ENCODE measurements at regions not wholly inside any gene's neighbourhood (a gene's known extent, or its start where the extent isn't known, plus 50 kb on each side); places are given as distances from the start of the nearest gene placed in this dataset.

GRCh38 chr15:56868170-56868569, 50.3 kb upstream of the TCF12 start:
- no peak for DNase-seq (ENCODE audit: low spot score in 2 of 2)
- no peak for ATAC-seq (ENCODE audit: low read depth)
- H3K4me3 Mint-ChIP-seq = no peak overlapping the region
- H3K27ac Mint-ChIP-seq = peak overlapping the region; percentile 28
- no peaks in the 10 kb centered on the region for H3K36me3 Mint-ChIP-seq
- H3K4me1 Mint-ChIP-seq = no peaks in the 10 kb centered on the region
- no peaks in the 10 kb centered on the region for H3K27me3 Mint-ChIP-seq
- H3K9me3 Mint-ChIP-seq = no peaks in the 10 kb centered on the region

- H3K9me3 Mint-ChIP-seq = peaks cover 2% of the 10 kb centered on the region
- H3K4me3 Mint-ChIP-seq = no peak overlapping the region
- H3K4me1 Mint-ChIP-seq = no peaks in the 10 kb centered on the region
- DNase-seq (ENCODE audit: low spot score in 2 of 2) (no peak), ATAC-seq (ENCODE audit: low read depth) (peak; percentile 73)
- no peak overlapping the region for H3K27ac Mint-ChIP-seq
- no peaks in the 10 kb centered on the region for H3K27me3 Mint-ChIP-seq
- peaks cover 3% of the 10 kb centered on the region for H3K36me3 Mint-ChIP-seq
Observed at GRCh38 chr15:56866803-56867202, 51.6 kb upstream of the TCF12 start.

GRCh38 chr15:56857828-56858227, 60.6 kb upstream of the TCF12 start:
- Mint-ChIP-seq H3K4me3 (no peak overlapping the region), H3K36me3 (peaks cover 3% of the 10 kb centered on the region), H3K27ac (no peak overlapping the region), H3K9me3 (peaks cover 2% of the 10 kb centered on the region), H3K4me1 (no peaks in the 10 kb centered on the region), H3K27me3 (peaks cover 2% of the 10 kb centered on the region)
- ATAC-seq (ENCODE audit: low read depth) (no peak), DNase-seq (ENCODE audit: low spot score in 2 of 2) (no peak)

GRCh38 chr15:56856934-56857333, 61.5 kb upstream of the TCF12 start:
- Mint-ChIP-seq H3K9me3 (no peaks in the 10 kb centered on the region), H3K27me3 (peaks cover 2% of the 10 kb centered on the region), H3K27ac (no peak overlapping the region), H3K4me1 (no peaks in the 10 kb centered on the region), H3K36me3 (peaks cover 2% of the 10 kb centered on the region), H3K4me3 (no peak overlapping the region)
- no peak for DNase-seq (ENCODE audit: low spot score in 2 of 2)
- no peak for ATAC-seq (ENCODE audit: low read depth)

GRCh38 chr15:56844892-56845291, 73.6 kb upstream of the TCF12 start:
- no peak for DNase-seq (ENCODE audit: low spot score in 2 of 2)
- Mint-ChIP-seq H3K9me3 (peaks cover 2% of the 10 kb centered on the region), H3K4me1 (no peaks in the 10 kb centered on the region), H3K4me3 (no peak overlapping the region), H3K27ac (no peak overlapping the region), H3K36me3 (peaks cover 1% of the 10 kb centered on the region), H3K27me3 (no peaks in the 10 kb centered on the region)
- no peak for ATAC-seq (ENCODE audit: low read depth)

- DNase-seq (ENCODE audit: low spot score in 2 of 2) (no peak), ATAC-seq (ENCODE audit: low read depth) (no peak)
- H3K27me3 Mint-ChIP-seq = no peaks in the 10 kb centered on the region
- H3K36me3 Mint-ChIP-seq = peaks cover 1% of the 10 kb centered on the region
- no peaks in the 10 kb centered on the region for H3K4me1 Mint-ChIP-seq
- no peak overlapping the region for H3K27ac Mint-ChIP-seq
- H3K4me3 Mint-ChIP-seq = no peak overlapping the region
- H3K9me3 Mint-ChIP-seq = peaks cover 2% of the 10 kb centered on the region
Observed at GRCh38 chr15:56844471-56844870, 74.0 kb upstream of the TCF12 start.

- no peak for ATAC-seq (ENCODE audit: low read depth)
- H3K27ac Mint-ChIP-seq = no peak overlapping the region
- no peak overlapping the region for H3K4me3 Mint-ChIP-seq
- peaks cover 12% of the 10 kb centered on the region for H3K4me1 Mint-ChIP-seq
- no peak for DNase-seq (ENCODE audit: low spot score in 2 of 2)
- peaks cover 2% of the 10 kb centered on the region for H3K9me3 Mint-ChIP-seq
- H3K36me3 Mint-ChIP-seq = no peaks in the 10 kb centered on the region
- H3K27me3 Mint-ChIP-seq = no peaks in the 10 kb centered on the region
Observed at GRCh38 chr15:56839641-56840040, 78.8 kb upstream of the TCF12 start.

GRCh38 chr15:56839099-56839498, 79.3 kb upstream of the TCF12 start:
- Mint-ChIP-seq H3K27ac (peak overlapping the region; percentile 25), H3K36me3 (no peaks in the 10 kb centered on the region), H3K4me1 (peaks cover 16% of the 10 kb centered on the region), H3K27me3 (no peaks in the 10 kb centered on the region), H3K4me3 (peak overlapping the region; percentile 46), H3K9me3 (peaks cover 2% of the 10 kb centered on the region)
- no peak for DNase-seq (ENCODE audit: low spot score in 2 of 2)
- peak; percentile 30 for ATAC-seq (ENCODE audit: low read depth)

- H3K27me3 Mint-ChIP-seq = no peaks in the 10 kb centered on the region
- peaks cover 2% of the 10 kb centered on the region for H3K9me3 Mint-ChIP-seq
- H3K4me1 Mint-ChIP-seq = peaks cover 17% of the 10 kb centered on the region
- H3K36me3 Mint-ChIP-seq = no peaks in the 10 kb centered on the region
- peak; percentile 91 for ATAC-seq (ENCODE audit: low read depth)
- DNase-seq (ENCODE audit: low spot score in 2 of 2) = no peak
- no peak overlapping the region for H3K27ac Mint-ChIP-seq
- H3K4me3 Mint-ChIP-seq = no peak overlapping the region
Observed at GRCh38 chr15:56838085-56838484, 80.4 kb upstream of the TCF12 start.

GRCh38 chr15:56837273-56837672, 81.2 kb upstream of the TCF12 start:
- Mint-ChIP-seq H3K36me3 (no peaks in the 10 kb centered on the region), H3K9me3 (peaks cover 2% of the 10 kb centered on the region), H3K27me3 (no peaks in the 10 kb centered on the region), H3K4me1 (peaks cover 17% of the 10 kb centered on the region), H3K27ac (no peak overlapping the region), H3K4me3 (no peak overlapping the region)
- DNase-seq (ENCODE audit: low spot score in 2 of 2) (no peak), ATAC-seq (ENCODE audit: low read depth) (no peak)

- no peaks in the 10 kb centered on the region for H3K27me3 Mint-ChIP-seq
- no peak for DNase-seq (ENCODE audit: low spot score in 2 of 2)
- H3K4me1 Mint-ChIP-seq = peaks cover 17% of the 10 kb centered on the region
- ATAC-seq (ENCODE audit: low read depth) = no peak
- no peak overlapping the region for H3K4me3 Mint-ChIP-seq
- no peaks in the 10 kb centered on the region for H3K36me3 Mint-ChIP-seq
- H3K9me3 Mint-ChIP-seq = no peaks in the 10 kb centered on the region
- H3K27ac Mint-ChIP-seq = no peak overlapping the region
Observed at GRCh38 chr15:56835718-56836171, 82.7 kb upstream of the TCF12 start.

- no peak for DNase-seq (ENCODE audit: low spot score in 2 of 2)
- Mint-ChIP-seq H3K36me3 (no peaks in the 10 kb centered on the region), H3K4me3 (no peak overlapping the region), H3K4me1 (peaks cover 6% of the 10 kb centered on the region), H3K9me3 (no peaks in the 10 kb centered on the region), H3K27ac (no peak overlapping the region), H3K27me3 (no peaks in the 10 kb centered on the region)
- no peak for ATAC-seq (ENCODE audit: low read depth)
Observed at GRCh38 chr15:56832125-56832524, 86.3 kb upstream of the TCF12 start.

- Mint-ChIP-seq H3K9me3 (no peaks in the 10 kb centered on the region), H3K4me1 (peaks cover 6% of the 10 kb centered on the region), H3K36me3 (no peaks in the 10 kb centered on the region), H3K4me3 (no peak overlapping the region), H3K27ac (no peak overlapping the region), H3K27me3 (no peaks in the 10 kb centered on the region)
- ATAC-seq (ENCODE audit: low read depth) (no peak), DNase-seq (ENCODE audit: low spot score in 2 of 2) (no peak)
Observed at GRCh38 chr15:56831467-56832005, 86.9 kb upstream of the TCF12 start.

GRCh38 chr15:56824175-56824574, 90.9 kb upstream of the ZNF280D start:
- no peak for ATAC-seq (ENCODE audit: low read depth)

GRCh38 chr15:56821721-56822425, 88.6 kb upstream of the ZNF280D start:
- no peak overlapping the region for H3K4me3 Mint-ChIP-seq
- ATAC-seq (ENCODE audit: low read depth) = peak; percentile 66

More at GRCh38 chr15:56824175-56824574, 90.9 kb upstream of the ZNF280D start:
- H3K27me3 Mint-ChIP-seq = no peaks in the 10 kb centered on the region
- no peak for DNase-seq (ENCODE audit: low spot score in 2 of 2)
- peaks cover 8% of the 10 kb centered on the region for H3K4me1 Mint-ChIP-seq
- H3K27ac Mint-ChIP-seq = no peak overlapping the region
- H3K9me3 Mint-ChIP-seq = no peaks in the 10 kb centered on the region
- H3K36me3 Mint-ChIP-seq = no peaks in the 10 kb centered on the region
- H3K4me3 Mint-ChIP-seq = no peak overlapping the region

More at GRCh38 chr15:56821721-56822425, 88.6 kb upstream of the ZNF280D start:
- peak in 1 of 2 donors; percentile 23 for DNase-seq (ENCODE audit: low spot score in 2 of 2)
- Mint-ChIP-seq H3K9me3 (no peaks in the 10 kb centered on the region), H3K27me3 (no peaks in the 10 kb centered on the region), H3K27ac (no peak overlapping the region), H3K4me1 (peaks cover 8% of the 10 kb centered on the region), H3K36me3 (no peaks in the 10 kb centered on the region)
